GM18870 (cell line): ENCODE measurements at regions not wholly inside any gene's neighbourhood (a gene's known extent, or its start where the extent isn't known, plus 50 kb on each side); places are given as distances from the start of the nearest gene placed in this dataset.

Experiments
- ATAC-seq: cut with Tn5 transposase; IDR thresholded peaks from one replicate; pipeline ENCODE4 v1.9.1; 2021; ENCODE audit warnings: moderate library complexity; ENCODE audit not compliant: unreplicated experiment

DNA sequence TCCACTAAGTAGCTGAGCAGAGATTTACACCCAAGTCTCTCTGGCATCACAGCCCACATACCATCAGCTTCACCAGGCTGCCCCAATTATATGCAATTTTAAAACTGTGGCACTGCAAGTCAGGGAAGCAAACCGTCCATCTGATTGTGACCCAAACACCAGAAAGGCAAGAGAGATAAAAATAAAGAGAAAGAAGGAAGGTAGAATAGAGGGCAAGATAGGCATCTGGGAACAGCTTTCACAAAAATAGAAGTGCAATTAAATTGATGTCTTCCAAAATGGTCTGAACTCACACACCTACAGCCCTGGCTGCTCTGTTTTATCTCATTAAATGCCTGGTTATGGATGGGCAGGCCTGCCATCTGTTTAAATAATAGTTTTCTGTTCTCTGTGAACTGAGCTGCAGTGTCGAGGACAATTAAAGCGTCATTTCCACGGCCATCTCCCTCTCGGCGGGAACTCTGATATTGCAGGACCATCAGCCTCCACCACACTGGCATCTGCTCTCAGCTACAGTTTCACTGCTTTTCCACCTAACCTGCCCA, 509.1 kb downstream of the INHBA start:
- no peak for ATAC-seq

DNA sequence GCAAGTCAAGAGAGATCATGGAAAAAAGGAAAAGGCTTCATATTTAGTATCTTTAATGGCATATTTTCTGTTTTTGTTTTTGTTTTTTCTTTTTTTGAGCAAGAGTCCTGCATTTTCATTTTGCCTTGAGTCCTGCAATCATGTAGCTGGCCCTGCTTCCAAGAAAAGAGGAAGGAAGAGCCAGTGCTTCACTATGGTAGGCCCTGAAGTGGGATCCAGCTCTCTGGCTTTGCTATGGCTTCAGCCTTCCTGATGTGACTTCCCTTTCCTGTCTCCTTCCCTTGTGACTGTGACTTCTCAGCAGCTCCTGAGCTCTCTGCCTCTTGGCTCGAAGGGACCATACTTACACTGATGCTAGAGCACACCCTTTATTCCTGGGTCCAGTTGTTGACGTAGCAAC, 512.3 kb downstream of the INHBA start:
- ATAC-seq: no peak

DNA sequence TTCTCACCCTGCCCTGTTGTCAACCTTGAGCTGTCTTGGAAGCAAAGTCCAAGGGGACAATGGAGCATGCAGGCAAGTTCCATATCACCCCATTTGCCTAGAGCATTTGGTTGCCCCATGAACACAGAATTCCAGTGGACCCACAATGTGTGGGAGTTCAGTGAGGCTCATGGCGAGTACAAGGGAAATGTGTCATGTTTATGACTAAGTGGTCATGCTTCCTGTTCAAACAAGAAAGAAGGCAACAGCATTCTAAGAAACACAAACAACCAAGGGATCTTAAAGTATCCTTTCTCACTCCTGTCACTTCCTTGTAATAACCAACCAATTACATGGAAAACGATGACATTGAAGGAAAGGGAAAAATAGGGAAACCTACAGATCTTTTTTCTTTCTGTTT, 513.0 kb downstream of the INHBA start:
- ATAC-seq: no peak

DNA sequence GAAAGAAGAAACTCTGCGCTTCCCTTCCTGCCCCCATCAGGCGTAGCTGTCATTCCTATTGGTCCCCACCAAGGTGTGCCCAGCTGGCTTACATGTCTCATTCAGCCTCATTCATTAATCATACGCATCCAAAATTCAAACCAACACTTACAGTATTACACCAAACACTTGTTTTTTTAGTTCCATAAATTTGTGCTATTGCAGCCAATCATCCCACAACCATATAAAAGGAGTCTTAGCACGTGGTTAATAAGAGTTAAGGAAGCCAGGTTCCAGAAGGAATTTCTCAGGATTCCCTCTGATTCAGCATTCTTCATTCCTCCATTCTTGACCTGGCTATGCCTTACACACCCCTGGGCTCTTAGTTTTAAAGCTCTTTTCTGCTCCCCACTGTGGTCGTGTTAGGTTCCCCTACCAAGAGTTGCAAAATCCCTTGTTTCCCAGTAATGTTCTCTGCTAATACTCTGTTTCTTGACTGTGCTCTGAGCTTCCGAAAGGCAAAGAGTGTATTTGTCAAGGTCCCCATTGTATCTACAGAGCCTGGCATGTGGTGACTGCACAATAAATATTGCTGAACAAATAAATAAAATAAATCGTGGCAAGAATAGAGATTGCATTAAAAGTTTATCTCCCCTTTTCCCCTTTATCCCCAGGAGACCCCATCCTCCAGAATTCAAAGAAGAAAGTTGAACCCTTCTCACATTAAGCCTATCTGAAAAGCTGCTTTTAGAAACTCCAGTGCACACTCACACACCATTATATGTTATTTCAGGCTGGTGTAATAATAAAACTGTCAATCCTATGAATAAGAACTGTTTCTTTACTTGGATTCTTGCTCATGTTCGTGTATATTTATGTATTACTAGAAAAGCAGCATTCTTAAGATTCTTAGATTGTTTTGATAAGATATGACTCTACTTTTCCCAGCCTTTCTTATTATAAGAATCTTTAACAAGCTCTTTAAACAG, 514.4 kb downstream of the INHBA start:
- ATAC-seq: no peak

DNA sequence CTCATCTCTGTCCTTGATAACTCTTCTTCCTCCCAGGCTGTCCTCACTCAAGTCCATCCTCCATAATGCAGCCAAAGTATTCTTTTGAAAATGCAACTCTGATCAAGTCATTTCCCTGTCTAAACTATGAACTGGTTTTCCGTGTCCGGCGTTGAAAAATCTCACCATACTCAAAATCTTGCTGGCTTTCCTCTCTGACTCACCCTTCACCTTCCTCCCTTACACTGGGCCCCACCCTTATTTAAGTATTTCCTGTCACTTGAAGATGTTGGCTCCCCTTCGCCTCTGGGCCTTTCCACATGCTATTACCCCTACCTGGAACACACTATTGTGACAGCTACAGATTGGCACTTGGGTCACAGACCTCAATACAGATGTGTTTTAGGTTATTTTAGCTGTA, 515.6 kb downstream of the INHBA start:
- ATAC-seq: no peak

DNA sequence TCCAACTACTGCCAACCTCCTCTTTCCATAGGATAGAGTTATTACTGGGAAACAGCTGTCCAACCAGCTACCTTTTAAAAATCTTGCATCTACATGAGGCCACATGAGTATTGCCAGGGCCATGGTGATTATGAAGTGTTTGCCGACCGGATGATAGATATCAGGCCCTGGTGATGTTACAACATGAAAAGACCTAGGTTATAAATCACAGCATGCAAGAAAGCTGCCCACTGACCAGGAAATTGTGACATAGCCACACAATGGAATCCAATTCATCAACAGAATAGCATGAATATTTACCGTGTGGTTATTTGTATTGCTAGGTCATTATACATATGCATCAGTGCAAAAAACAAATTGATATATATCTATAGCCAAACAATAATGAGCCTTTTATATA, 517.0 kb downstream of the INHBA start:
- no peak for ATAC-seq

DNA sequence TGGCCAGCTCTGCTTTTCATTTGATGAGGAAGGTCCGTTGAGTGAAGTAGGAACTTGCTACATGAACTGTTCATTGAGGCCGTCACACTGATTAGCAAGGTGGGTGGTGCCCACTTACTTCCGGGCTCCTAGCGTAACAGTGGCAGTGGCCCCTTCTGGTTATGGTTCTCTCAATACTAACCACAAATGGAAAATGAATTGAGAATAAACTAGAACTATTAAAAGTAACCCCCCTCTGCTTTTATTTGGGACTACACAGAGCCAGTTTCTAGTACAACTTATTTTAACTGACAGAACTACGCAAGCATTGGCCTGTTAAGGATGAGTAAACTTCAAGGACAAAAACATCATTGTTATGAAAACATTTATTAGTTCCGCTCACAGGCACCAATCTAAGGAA, 519.1 kb downstream of the INHBA start:
- ATAC-seq: no peak

DNA sequence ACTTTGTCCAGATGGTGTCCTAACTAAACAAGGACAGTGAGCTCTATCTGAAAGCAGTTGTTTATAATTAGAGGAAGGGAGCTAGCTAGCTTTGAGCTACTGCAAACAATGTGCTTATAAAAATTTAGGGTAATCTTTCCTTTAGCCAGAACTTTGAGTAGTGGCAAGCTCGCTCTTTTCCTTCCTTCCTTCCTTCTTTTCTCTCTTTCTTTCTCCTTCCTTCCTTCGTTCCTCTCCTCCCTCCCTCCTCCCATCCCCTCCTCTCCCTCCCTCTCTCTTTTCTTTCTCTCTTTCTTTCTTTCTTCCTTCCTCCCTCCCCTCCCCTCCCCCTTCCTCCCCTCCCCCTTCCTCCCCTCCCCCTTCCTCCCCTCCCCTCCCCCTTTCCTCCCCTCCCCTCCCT, 520.1 kb downstream of the INHBA start:
- ATAC-seq: no peak

DNA sequence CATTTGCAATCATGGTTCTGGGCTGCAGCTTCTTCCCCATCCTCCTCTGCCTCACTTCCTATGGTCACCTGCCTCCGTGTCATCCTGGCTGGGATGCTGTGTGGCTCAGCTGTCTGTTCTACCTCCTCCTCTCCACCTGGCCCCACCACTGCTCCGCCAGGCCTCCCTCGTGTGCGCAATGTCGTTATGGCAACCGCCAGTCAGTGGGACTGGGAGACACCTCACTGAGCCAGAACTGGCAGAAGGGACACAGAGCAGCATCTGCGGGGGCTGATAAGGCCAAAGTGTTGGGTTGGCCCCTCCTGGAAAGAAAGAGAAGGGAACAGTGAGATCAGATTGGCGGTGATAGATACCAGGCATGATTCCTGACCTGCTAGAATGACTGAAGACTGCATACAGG, 527.5 kb downstream of the INHBA start:
- no peak for ATAC-seq

DNA sequence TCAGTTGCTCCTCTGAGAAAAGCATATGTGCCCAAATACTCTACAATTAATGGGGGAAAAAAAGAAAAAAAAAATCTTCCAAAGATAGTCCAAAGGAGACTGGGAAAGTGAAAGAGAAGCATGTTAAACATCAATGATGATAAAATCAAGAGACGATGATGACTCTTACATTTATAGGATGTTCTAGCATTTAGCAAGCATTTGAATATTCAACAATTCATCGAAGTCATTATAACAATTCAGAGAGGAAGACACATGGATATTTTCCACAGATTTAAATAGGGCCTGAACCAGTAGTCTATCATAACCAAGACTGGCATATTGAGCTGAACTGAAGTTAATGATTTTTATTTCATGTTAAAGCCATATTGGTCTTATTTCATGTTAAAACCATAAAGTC, 528.4 kb downstream of the INHBA start:
- no peak for ATAC-seq

DNA sequence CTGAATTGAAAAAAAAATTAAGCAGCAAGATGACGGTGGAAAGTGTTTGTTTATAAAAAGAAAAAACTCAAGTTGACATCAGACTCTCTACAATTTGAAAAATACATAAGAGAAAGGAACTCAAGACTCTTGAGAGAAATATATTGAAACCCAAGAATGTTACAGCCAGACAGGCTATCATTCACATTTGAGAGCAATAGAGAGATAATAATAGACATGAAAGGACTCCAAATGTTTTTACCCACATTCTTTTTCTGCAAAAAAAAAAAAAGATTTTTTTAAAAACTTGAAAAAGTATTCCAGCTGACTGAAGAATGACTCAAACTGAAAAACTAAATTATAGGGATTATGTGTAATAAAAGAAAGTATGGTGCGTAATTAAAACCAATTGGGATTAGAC, 532.4 kb downstream of the INHBA start:
- no peak for ATAC-seq

DNA sequence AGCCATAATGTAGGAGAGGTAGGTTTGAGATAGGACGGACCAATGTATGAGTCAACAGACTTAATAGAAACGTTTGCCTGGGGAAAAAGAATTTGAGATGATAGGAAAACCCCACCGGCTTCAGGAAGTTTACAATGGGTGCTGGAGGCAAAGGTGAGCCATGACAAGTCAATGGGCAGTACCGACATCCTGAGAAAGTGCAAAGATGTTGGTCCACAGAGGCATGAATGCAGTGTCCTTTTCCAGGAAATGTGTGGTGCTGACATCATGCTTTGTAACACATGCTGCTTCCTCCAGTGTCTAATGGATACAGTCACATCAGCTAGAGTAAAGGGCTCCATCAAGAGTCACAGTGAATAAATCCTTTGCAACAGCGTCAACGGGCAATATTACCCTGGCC, 533.6 kb downstream of the INHBA start:
- ATAC-seq: no peak

DNA sequence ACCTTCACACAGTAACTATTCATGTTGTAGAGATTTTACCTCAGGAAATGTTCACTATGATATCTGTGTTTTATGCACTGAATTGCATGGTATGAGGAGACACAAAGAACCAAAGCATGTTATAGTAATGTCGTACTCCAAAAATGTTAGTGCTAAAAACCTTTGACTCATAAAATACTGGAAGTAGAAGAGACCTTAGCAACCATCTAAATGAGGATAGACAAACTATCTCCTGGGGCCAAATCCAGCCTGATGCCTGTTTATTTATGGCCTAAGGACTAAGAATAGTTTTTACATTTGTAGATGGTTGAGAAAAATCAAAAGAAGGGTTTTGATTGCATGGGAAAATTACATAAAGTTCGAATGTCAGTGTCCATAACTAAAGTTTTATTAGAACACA, 535.1 kb downstream of the INHBA start:
- no peak for ATAC-seq

DNA sequence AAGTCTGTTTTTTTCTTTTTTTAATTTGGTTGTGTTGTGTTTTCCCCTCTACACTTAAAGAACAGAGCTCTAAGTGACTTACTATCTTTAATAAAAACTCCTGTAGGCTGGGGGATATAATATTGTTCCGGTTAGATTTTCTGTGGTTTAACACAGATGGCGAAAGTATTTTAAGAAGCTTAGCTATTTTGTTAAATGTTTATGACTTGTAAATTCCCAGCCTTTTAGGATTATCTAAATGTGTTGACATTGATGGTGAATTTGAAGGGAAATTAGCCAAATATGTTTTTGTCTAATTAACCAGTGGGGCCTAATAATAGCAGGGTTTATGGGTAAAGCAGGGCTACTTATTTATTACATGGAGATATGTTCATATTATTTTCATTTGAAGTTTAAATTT, 538.5 kb downstream of the INHBA start:
- no peak for ATAC-seq

DNA sequence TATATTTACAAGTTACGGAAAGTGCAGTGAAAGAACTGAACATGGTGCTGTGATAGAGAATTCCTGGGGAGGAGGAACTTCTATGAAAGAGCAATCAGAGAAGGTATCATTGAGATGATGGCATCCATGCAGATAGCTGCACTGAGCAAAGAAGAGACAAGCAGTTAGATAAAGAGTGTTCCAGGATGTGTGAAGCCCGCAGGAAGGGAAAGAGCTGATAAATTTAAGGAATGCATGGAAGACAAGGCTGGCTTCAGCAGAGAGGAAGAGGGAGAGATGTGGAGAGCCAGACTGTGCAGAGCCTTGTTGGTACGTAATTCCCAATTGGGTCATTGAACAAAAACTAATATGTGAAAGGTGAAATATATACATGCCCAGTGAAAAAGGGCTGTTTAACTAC, 538.9 kb downstream of the INHBA start:
- no peak for ATAC-seq

DNA sequence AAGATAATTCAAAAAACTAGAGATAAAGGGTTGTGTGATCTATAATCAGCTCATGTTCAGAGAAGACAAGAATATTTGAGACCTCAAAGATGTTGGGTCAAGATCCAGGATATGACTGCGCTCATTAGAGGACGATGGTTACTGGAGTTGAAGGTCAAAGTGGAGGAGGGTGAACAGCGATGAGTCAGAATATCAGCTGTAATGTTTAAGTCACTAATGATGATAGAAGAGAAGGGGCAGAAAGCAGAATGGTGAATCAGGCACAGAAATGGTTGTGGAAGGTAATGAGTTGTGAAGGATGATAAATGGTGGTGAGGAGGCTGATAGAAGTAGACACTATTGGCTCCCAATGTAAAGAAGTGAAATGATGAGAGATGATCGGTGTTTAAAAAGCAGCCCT, 540.3 kb downstream of the INHBA start:
- ATAC-seq: no peak

DNA sequence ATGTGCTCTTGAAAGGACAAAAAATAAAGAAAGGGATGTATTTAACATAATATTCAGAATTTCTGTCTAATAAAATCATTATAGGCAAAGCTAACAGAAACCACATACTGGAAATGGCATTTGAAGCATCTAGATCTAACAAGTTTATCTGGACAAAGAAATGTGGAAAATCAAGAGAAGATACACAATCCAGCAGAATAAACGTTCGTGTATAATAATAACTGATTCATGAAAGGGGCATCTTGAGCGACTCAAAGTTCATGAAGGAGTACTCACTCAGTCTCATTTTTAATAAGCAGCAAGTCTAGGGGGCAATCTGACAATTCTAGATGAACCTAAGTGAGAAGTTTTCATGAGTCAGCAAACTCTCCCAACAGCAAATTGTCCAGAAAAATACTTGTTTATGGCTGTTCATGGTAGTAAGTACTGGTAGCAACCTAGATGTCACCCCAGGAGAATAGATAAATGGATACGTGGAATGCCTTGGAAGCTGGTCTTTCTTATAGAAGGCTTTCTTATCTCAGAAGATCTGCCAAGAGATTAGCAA, 541.8 kb downstream of the INHBA start:
- ATAC-seq: no peak

DNA sequence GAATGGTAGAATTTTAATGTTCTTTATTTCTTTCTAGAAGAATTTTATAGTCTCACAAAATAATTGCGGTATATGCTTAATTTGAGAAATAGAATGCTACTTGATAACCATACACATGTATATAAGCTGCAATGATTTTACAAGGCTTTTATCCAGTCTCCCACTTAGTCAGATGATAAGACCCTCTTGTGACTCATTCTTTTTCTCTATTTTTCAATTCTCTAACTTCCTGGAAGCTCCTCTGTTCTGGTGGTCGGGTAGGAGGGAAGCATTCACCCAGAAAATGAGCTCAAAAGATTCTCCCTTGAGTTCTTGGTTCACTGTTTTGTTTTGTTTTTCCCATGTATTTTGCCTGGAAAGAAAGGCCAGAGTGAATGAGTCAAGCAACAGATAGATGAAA, 546.6 kb downstream of the INHBA start:
- ATAC-seq: no peak

DNA sequence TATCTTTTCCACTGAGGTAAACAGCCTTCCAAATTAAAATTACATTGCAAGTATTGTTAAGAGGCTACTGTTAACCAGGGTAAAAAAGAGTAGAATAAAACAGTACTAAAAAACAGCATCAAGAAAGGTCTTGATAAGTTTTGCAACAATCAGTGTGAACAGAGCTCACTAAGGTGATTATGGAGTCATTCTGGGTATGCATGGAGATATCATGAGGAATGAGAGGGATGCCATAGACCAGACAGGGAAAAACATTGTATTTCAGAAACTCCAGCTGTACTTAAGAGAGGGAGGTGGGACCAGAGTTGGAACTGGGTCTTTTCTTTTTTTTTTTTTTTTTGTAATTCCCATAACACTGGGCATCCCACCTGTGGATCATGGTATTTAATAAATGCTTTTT, 549.6 kb downstream of the INHBA start:
- ATAC-seq: no peak

DNA sequence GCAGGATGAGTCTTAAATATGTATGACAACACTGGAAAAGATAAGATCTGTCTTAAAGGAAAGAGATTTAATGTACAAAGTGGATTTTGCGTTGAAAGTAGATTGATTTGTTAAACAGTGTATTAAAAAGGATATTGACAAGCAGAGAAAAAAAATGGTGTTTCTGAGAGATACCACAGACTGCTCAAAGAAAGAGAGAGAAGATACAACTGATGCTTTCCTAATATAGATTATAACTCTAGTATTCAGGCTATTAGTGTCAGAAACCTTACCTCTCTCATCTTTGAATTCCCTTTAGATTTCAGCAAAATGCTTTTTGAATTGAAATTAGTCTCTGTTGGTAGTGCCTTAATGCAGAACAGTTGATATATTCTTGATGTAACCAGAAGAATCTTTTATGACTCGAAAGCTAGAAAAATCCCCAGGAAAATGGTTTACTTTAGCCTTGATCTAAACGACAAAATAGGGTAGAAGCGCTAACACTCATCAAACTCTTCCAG, 550.7 kb downstream of the INHBA start:
- ATAC-seq: no peak

DNA sequence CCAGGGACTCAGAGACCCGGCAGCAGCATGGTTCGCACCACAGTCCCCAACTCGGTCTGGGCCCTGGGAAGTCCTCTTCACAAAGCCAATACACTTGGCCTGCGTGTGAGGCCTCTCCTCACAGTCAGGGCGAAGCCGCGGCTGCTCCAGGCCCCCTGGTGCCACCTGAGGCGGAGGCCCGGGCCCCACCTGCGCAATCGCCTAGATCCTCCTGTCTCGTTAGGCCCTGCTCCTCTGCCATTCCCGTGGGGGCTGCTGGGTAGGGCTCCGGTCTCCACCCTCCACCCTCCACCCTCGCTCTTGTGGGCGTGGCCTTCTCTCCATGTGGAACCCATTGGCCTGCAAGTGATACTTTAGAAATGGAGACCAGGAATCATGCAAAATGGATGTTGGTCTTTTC, 553.3 kb downstream of the INHBA start:
- no peak for ATAC-seq

DNA sequence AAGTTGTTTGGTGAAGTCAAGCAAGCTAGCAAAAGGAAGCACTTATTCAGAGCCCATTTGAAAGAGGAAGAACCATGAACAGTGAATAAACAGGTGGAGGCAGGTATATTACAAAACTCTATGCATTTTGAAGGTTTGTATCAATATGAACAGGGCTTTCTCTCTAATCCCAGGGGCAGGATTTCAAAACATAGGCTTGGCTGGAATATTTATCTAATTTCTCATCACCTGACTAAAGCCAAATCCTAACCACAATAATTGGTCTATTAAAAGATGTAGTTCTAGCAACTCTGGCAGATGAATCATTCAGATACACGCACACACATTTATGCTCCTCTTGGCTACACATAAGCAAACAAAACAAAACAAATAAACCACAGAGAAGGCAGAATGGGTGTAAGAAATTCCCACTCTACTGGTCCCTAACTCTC, 554.4 kb downstream of the INHBA start:
- no peak for ATAC-seq
